HepG2 (cell line): ENCODE measurements at regions not wholly inside any gene's neighbourhood (a gene's known extent, or its start where the extent isn't known, plus 50 kb on each side); places are given as distances from the start of the nearest gene placed in this dataset.

ENCODE experiments used
- ATAC-seq: fragments of 200-7000 bp; cut with Tn5 transposase; 3 replicates; pipeline ENCODE4 v1.9.1; 2020; ENCODE audit warnings: mild to moderate bottlenecking, moderate library complexity
- BruUV-seq: library from RNA; stranded (reverse); fragments of 400-500 nt; replicated peaks from 2 replicates; lab custom pipeline; 2021; lab: Mats Ljungman, UMichigan
- CTCF ChIA-PET: fragments of 300-600 bp; formaldehyde crosslinking; extraction: SDS; loops from one replicate; lab custom pipeline; 2021; ENCODE audit warnings: low total read pairs, inconsistent platforms, low intra/inter-chr PET ratio; lab: Yijun Ruan, JAX
- POLR2A ChIA-PET: fragments of 350-600 bp; sonication (Branson Sonifier 250); formaldehyde crosslinking; loops from one replicate; lab custom pipeline; 2020; ENCODE audit warnings: antibody characterized with exemption, inconsistent platforms; lab: Yijun Ruan, JAX
- DNase-seq: peaks from one replicate; pipeline ENCODE4 v3.0.0-alpha.2; 2015; ENCODE audit warnings: low spot score
- FAIRE-seq: peaks from 3 replicates; lab custom pipeline; 2011; peaks lifted over from hg19 to GRCh38; lab: Jason Lieb, UNC
- H2AFZ ChIP-seq: one replicate; pipeline ENCODE4 v1.6.1; 2011; ENCODE audit warnings: low read length, inconsistent platforms
- H3K27ac ChIP-seq: fragments of 300-600 bp; 3 replicates; pipeline ENCODE4 v1.8.0; 2011; ENCODE audit warnings: mixed run types, mild to moderate bottlenecking, mixed read lengths, low read length, inconsistent platforms; ENCODE audit not compliant: insufficient read depth; ENCODE audit errors: extremely low read length
- H3K27me3 ChIP-seq, 2 experiments: fragments of 200-600 bp in 1 of 2; 2 replicates in 1 of 2; 3 replicates in 1 of 2; pipeline versions ENCODE4 v1.6.0 to v1.8.0; 2011; ENCODE audit warnings: low read length in 2 of 2, mild to moderate bottlenecking in 2 of 2, moderate library complexity in 2 of 2, inconsistent platforms in 1 of 2; ENCODE audit not compliant: insufficient read depth in 2 of 2, control insufficient read depth in 1 of 2
- H3K36me3 ChIP-seq, 2 experiments: fragments of 200-600 bp in 1 of 2; replicated peaks in 1 of 2; 2 replicates in 1 of 2; 3 replicates in 1 of 2; pipeline versions ENCODE4 v1.5.1 to v1.8.0; 2011; ENCODE audit warnings: low read length in 2 of 2, inconsistent platforms in 1 of 2; ENCODE audit not compliant: insufficient read depth in 2 of 2, control insufficient read depth in 1 of 2
- H3K4me1 ChIP-seq: 2 replicates; pipeline ENCODE4 v1.5.1; 2012; ENCODE audit warnings: low read length, inconsistent platforms; ENCODE audit not compliant: insufficient read depth
- H3K4me2 ChIP-seq: 2 replicates; pipeline ENCODE4 v1.6.0; 2011; ENCODE audit warnings: low read depth, low read length, inconsistent platforms
- H3K4me3 ChIP-seq, 3 experiments: fragments of 200-600 bp in 1 of 3; sonication (generic), shearing (Covaris generic) in 1 of 3; replicated peaks in 1 of 3; 2 replicates each; pipeline ENCODE4 v1.5.1; 2011 to 2016; ENCODE audit warnings: low read length in 3 of 3, inconsistent platforms in 2 of 3, low read depth in 2 of 3, mild to moderate bottlenecking in 2 of 3, control low read depth in 1 of 3, mixed read lengths in 1 of 3; ENCODE audit not compliant: insufficient read depth in 1 of 3
- H3K79me2 ChIP-seq: one replicate; pipeline ENCODE4 v1.6.1; 2011; ENCODE audit warnings: low read length, inconsistent platforms; ENCODE audit not compliant: insufficient read depth
- H3K9ac ChIP-seq: 2 replicates; pipeline ENCODE4 v1.6.0; 2011; ENCODE audit warnings: mild to moderate bottlenecking, low read depth, low read length, inconsistent platforms; ENCODE audit not compliant: insufficient read depth
- H3K9me3 ChIP-seq: 2 replicates; pipeline ENCODE4 v1.5.1; 2012; ENCODE audit warnings: mild to moderate bottlenecking, low read length
- H4K20me1 ChIP-seq: 2 replicates; pipeline ENCODE4 v1.6.0; 2011; ENCODE audit warnings: inconsistent platforms, mild to moderate bottlenecking, low read length, moderate library complexity; ENCODE audit not compliant: insufficient read depth
- ATM ChIP-seq: fragments of 450-650 bp; IDR thresholded peaks from 2 replicates; pipeline ENCODE4 v1.7.1; 2017; ENCODE audit warnings: mild to moderate bottlenecking, borderline replicate concordance
- NFAT5 ChIP-seq: sonication (generic); formaldehyde crosslinking; IDR thresholded peaks from 2 replicates; pipeline ENCODE4 v1.4.0; 2020; ENCODE audit warnings: missing genetic modification reagents
- SMC3 ChIP-seq: IDR thresholded peaks from 2 replicates; pipeline ENCODE4 v1.6.1; 2011; ENCODE audit warnings: low read length, improper control_type of control experiment
- TP53 ChIP-seq: sonication (generic); formaldehyde crosslinking; conservative IDR thresholded peaks from 2 replicates; pipeline ENCODE4 v1.4.0; 2020; ENCODE audit warnings: missing genetic modification reagents
- ZNF10 ChIP-seq: sonication (generic); formaldehyde crosslinking; IDR thresholded peaks from 2 replicates; pipeline ENCODE4 v1.4.0; 2020; ENCODE audit warnings: mild to moderate bottlenecking, low read depth, missing genetic modification reagents, borderline replicate concordance
- ZSCAN12 ChIP-seq: sonication (generic); formaldehyde crosslinking; IDR thresholded peaks from 2 replicates; pipeline ENCODE4 v1.9.0; 2021; ENCODE audit warnings: mild to moderate bottlenecking, missing genetic modification reagents
- WGBS: methylation state at CpG from one replicate; pipeline ENCODE4 v1.1.6; 2017; ENCODE audit warnings: low lambda C conversion rate; 5-methylcytosine and 5-hydroxymethylcytosine counted together
- in situ Hi-C: cut with HindIII; loops from 2 replicates; pipeline ENCODE4 v1.10.0; 2017; ENCODE audit warnings: low pct_unique_long_range_greater_than_20kb; ENCODE audit not compliant: extremely low pct_ligation_motif_present
- intact Hi-C: fragments of 100-400 bp; cut with micrococcal nuclease; formaldehyde crosslinking; loops from one replicate; pipeline ENCODE4 v1.10.0; 2022; ENCODE audit not compliant: unreplicated experiment

GRCh38 chr7:155218276-155219153 is 79.2 kb upstream of the INSIG1 start:
- Histone ChIP-seq H3K27me3 (peaks cover 0 to 38% of the 10 kb centered on the region in 2 experiments; a peak in 4 of 5 replicates), H3K9me3 (no peaks in the 10 kb centered on the region), H3K4me2 (no peak overlapping the region), H3K27ac (no peak overlapping the region), H3K79me2 (no peaks in the 10 kb centered on the region), H3K4me1 (no peaks in the 10 kb centered on the region), H2AFZ (no peak overlapping the region), H3K4me3 (no peak overlapping the region), H3K9ac (no peak overlapping the region), H3K36me3 (no peaks in the 10 kb centered on the region), H4K20me1 (no peaks in the 10 kb centered on the region; the same call in 1 of the 2 replicates)
- intact Hi-C loops = no loop called here
- 34% methylated on average over 12 of the region's 20 CpGs for WGBS
- in situ Hi-C loops = no loop called here
- FAIRE-seq (no peak), DNase-seq (no peak), ATAC-seq (no peak)
- no peak for TF ChIP-seq TP53 (CRISPR knock-in tag)
- no peak for TF ChIP-seq ZSCAN12 (CRISPR knock-in tag)
- no peak for TF ChIP-seq SMC3
- TF ChIP-seq ZNF10 (CRISPR knock-in tag) = no peak
- TF ChIP-seq ATM = no peak
- TF ChIP-seq NFAT5 = no peak
- ChIA-PET CTCF (no interaction called here), POLR2A (no interaction called here)
- BruUV-seq = no TSS peak
